Neural progenitor cell (in vitro differentiated cells): ENCODE measurements at regions not wholly inside any gene's neighbourhood (a gene's known extent, or its start where the extent isn't known, plus 50 kb on each side); places are given as distances from the start of the nearest gene placed in this dataset.

ENCODE experiments used
- DNase-seq: peaks from one replicate; pipeline ENCODE4 v3.0.0-alpha.2; 2016; ENCODE audit warnings: low spot score
- H2AFZ ChIP-seq: fragments of 200-600 bp; sonication (generic); replicated peaks from 2 replicates; pipeline ENCODE4 v1.6.1; 2016; ENCODE audit warnings: antibody characterized with exemption
- H3F3A ChIP-seq: fragments of 200-600 bp; sonication (generic); 2 replicates; pipeline ENCODE4 v1.6.1; 2016; ENCODE audit warnings: antibody characterized with exemption, low read depth
- H3K27ac ChIP-seq: fragments of 200-600 bp; sonication (generic); 2 replicates; pipeline ENCODE4 v1.5.1; 2016; ENCODE audit warnings: mild to moderate bottlenecking
- H3K27me3 ChIP-seq: fragments of 200-600 bp; sonication (generic); 2 replicates; pipeline ENCODE4 v1.6.1; 2016; ENCODE audit warnings: mild to moderate bottlenecking, moderate library complexity
- H3K36me3 ChIP-seq: fragments of 200-600 bp; sonication (generic); 2 replicates; pipeline ENCODE4 v1.5.1; 2016
- H3K4me1 ChIP-seq: fragments of 200-600 bp; sonication (generic); 2 replicates; pipeline ENCODE4 v1.6.1; 2016; ENCODE audit warnings: mixed run types
- H3K4me2 ChIP-seq: fragments of 200-600 bp; sonication (generic); 2 replicates; pipeline ENCODE4 v1.6.1; 2016
- H3K4me3 ChIP-seq: fragments of 200-600 bp; sonication (generic); 2 replicates; pipeline ENCODE4 v1.5.1; 2016
- H3K79me2 ChIP-seq: fragments of 200-600 bp; sonication (generic); 2 replicates; pipeline ENCODE4 v1.6.1; 2016; ENCODE audit warnings: low read depth
- H3K9ac ChIP-seq: fragments of 200-600 bp; sonication (generic); 2 replicates; pipeline ENCODE4 v1.6.1; 2016
- H3K9me3 ChIP-seq: fragments of 200-600 bp; sonication (generic); 2 replicates; pipeline ENCODE4 v1.5.1; 2016; ENCODE audit warnings: low read depth
- H4K20me1 ChIP-seq: fragments of 200-600 bp; sonication (generic); 2 replicates; pipeline ENCODE4 v1.6.1; 2016; ENCODE audit warnings: low read depth
- H3K27ac Mint-ChIP-seq: 3 replicates; pipeline ENCODE4 v1.8.0; 2021; ENCODE audit warnings: mixed read lengths
- H3K27me3 Mint-ChIP-seq: 2 replicates; pipeline ENCODE4 v1.8.0; 2022; ENCODE audit warnings: low read depth, mild to moderate bottlenecking, inconsistent platforms, moderate library complexity, mixed read lengths; ENCODE audit not compliant: insufficient read depth
- H3K36me3 Mint-ChIP-seq: 3 replicates; pipeline ENCODE4 v1.8.0; 2021; ENCODE audit warnings: mixed read lengths
- H3K4me1 Mint-ChIP-seq: 3 replicates; pipeline ENCODE4 v1.8.0; 2021; ENCODE audit warnings: mixed read lengths
- H3K4me3 Mint-ChIP-seq: 3 replicates; pipeline ENCODE4 v1.8.0; 2021; ENCODE audit warnings: mild to moderate bottlenecking, moderate library complexity, mixed read lengths
- H3K9me3 Mint-ChIP-seq: 3 replicates; pipeline ENCODE4 v1.8.0; 2020; ENCODE audit warnings: mixed read lengths
- CTCF ChIP-seq: fragments of 200-600 bp; sonication (generic); IDR thresholded peaks from 2 replicates; pipeline ENCODE4 v1.5.1; 2017; ENCODE audit warnings: antibody characterized with exemption, mild to moderate bottlenecking
- EZH2 ChIP-seq: fragments of 200-600 bp; sonication (generic); IDR thresholded peaks from 2 replicates; pipeline ENCODE4 v1.6.1; 2017; ENCODE audit warnings: antibody characterized with exemption, mild to moderate bottlenecking, moderate library complexity
- EZH2phosphoT487 ChIP-seq: fragments of 200-600 bp; sonication (generic); IDR thresholded peaks from 2 replicates; pipeline ENCODE4 v1.6.1; 2017; ENCODE audit warnings: antibody characterized with exemption

GRCh38 chr10:89959433-89960110 is 258.2 kb downstream of the KIF20B start:
- Histone ChIP-seq H3K4me2 (no peak overlapping the region), H3K9ac (no peak overlapping the region), H3F3A (no peaks in the 10 kb centered on the region), H3K36me3 (no peaks in the 10 kb centered on the region), H3K27me3 (no peaks in the 10 kb centered on the region), H3K27ac (no peak overlapping the region), H3K9me3 (no peaks in the 10 kb centered on the region), H3K4me1 (no peaks in the 10 kb centered on the region), H3K79me2 (no peaks in the 10 kb centered on the region), H4K20me1 (no peaks in the 10 kb centered on the region), H2AFZ (no peak overlapping the region), H3K4me3 (no peak overlapping the region)
- no peak for DNase-seq
- H3K27ac Mint-ChIP-seq = no peak overlapping the region
- no peaks in the 10 kb centered on the region for H3K9me3 Mint-ChIP-seq
- no peaks in the 10 kb centered on the region for H3K36me3 Mint-ChIP-seq
- H3K4me1 Mint-ChIP-seq = no peaks in the 10 kb centered on the region
- no peak for TF ChIP-seq EZH2
- TF ChIP-seq EZH2phosphoT487 = no peak
- no peak for TF ChIP-seq CTCF
- H3K27me3 Mint-ChIP-seq = no peaks in the 10 kb centered on the region
- no peak overlapping the region for H3K4me3 Mint-ChIP-seq

GRCh38 chr10:89963451-89964102 is 262.2 kb downstream of the KIF20B start:
- Histone ChIP-seq H3K4me2 (no peak overlapping the region), H3K9ac (no peak overlapping the region), H3K9me3 (no peaks in the 10 kb centered on the region), H4K20me1 (no peaks in the 10 kb centered on the region), H3K27me3 (no peaks in the 10 kb centered on the region), H3K4me1 (peaks cover 6% of the 10 kb centered on the region), H3K4me3 (no peak overlapping the region), H3F3A (no peaks in the 10 kb centered on the region), H2AFZ (no peak overlapping the region), H3K36me3 (no peaks in the 10 kb centered on the region), H3K79me2 (no peaks in the 10 kb centered on the region), H3K27ac (no peak overlapping the region)
- H3K36me3 Mint-ChIP-seq = no peaks in the 10 kb centered on the region
- H3K4me3 Mint-ChIP-seq = no peak overlapping the region
- H3K27me3 Mint-ChIP-seq = peaks cover 2% of the 10 kb centered on the region
- TF ChIP-seq EZH2phosphoT487 = no peak
- TF ChIP-seq EZH2 = no peak
- TF ChIP-seq CTCF = no peak
- no peaks in the 10 kb centered on the region for H3K9me3 Mint-ChIP-seq
- H3K4me1 Mint-ChIP-seq = peaks cover 12% of the 10 kb centered on the region
- no peak overlapping the region for H3K27ac Mint-ChIP-seq
- no peak for DNase-seq

- no peaks in the 10 kb centered on the region for H3K79me2 ChIP-seq
- H3K27me3 ChIP-seq = no peaks in the 10 kb centered on the region
- no peaks in the 10 kb centered on the region for H4K20me1 ChIP-seq
- H3K36me3 ChIP-seq = no peaks in the 10 kb centered on the region
- peaks cover 6% of the 10 kb centered on the region for H3K4me1 ChIP-seq
- Mint-ChIP-seq H3K4me1 (peaks cover 12% of the 10 kb centered on the region), H3K27ac (no peak overlapping the region), H3K27me3 (peaks cover 2% of the 10 kb centered on the region), H3K36me3 (no peaks in the 10 kb centered on the region), H3K9me3 (no peaks in the 10 kb centered on the region), H3K4me3 (no peak overlapping the region)
- no peaks in the 10 kb centered on the region for H3F3A ChIP-seq
- H3K4me2 ChIP-seq = no peak overlapping the region
- peak; percentile 94 for DNase-seq
- TF ChIP-seq EZH2phosphoT487 (no peak), CTCF (no peak), EZH2 (no peak)
- no peak overlapping the region for H3K4me3 ChIP-seq
- no peak overlapping the region for H3K27ac ChIP-seq
- no peak overlapping the region for H2AFZ ChIP-seq
- no peak overlapping the region for H3K9ac ChIP-seq
- H3K9me3 ChIP-seq = no peaks in the 10 kb centered on the region
Measured at GRCh38 chr10:89966211-89966610, 264.8 kb downstream of the KIF20B start.
